ENCODE measurements at regions not wholly inside any gene's neighbourhood (a gene's known extent, or its start where the extent isn't known, plus 50 kb on each side); places are given as distances from the start of the nearest gene placed in this dataset.
"Not testable (repeated sequence)": the region's sequence is repeated elsewhere in the genome, so short reads cannot be mapped to it uniquely, and the experiment has no call there.

DNA sequence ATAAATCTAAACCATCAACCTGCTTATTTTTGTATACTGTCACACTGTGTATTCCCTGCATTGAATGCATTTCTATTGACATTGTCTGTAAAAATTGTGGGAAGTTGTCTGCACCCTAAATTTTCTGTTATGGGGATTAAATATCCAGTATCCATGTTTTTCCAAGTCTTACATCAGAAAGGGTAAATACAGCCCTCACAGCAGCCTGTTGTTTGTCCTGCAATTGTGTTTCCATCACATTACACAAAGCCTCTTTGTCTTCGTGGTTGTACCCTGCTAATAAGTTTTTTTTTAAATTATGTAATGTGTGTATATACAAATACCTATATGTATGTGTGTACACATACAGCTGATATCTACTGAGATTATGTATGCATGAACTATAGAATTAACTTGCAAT, 109.2 kb upstream of the PTPN20 start:
- not testable (repeated sequence) for DNase-seq (ENCODE audit: low spot score)

DNA sequence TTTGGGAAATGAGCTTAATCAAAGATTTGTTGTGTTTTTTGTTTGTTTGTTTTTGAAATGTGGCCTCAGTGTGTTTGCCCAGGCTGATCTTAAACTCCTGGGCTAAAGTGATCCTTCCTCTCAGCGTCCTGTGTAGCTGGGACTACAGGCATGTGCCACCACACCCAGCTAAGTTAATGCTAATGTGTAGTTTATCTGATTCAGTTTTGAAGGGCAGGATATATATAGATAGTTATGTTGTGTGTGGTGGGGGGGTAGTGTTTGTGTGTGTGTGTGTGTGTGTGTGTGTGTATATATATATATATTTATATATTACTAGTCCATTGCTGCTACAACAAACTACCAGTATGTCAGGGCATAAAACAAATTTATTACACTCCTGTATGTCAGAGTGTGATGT, 108.1 kb upstream of the PTPN20 start:
- DNase-seq (ENCODE audit: low spot score): peak; percentile 20

DNA sequence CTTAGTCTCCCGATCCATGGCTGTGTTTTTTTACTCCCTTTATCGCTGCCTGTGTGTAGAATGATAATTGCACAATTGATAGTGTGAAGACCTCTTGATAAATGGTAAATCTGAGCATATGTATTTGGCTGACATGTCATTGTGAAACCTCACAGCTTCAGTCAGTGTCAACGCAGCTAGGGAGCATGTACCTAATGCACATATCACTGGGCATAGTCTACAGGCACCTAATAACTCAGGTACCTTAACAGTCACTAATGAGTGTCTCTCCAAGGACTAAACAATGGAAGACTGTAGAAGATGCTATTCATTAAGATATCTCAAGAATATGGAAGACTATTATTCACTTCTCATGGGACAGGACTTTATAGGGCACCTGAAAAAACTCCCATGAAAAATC, 101.0 kb upstream of the PTPN20 start:
- not testable (repeated sequence) for DNase-seq (ENCODE audit: low spot score)

DNA sequence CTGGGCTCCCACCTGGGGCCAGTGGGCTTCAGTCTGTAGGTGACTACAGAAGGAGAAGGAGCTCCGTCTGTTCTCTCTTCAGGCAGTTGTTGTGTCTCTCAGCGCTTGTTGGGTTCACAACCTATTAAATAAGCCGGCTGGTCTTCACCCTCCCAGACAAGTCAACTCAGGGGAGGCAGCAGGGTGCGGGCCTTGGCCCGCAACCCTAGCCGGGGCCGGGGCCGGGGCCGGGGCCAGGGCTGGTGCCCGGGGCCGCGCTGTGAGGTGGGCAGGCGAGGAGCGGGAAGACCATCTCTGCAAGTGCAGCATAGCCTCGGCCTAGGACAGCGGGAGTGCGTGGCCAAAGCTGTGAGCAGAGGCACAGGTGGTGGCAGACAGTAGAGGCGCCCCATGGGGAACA, 95.1 kb upstream of the PTPN20 start:
- DNase-seq (ENCODE audit: low spot score): not testable (repeated sequence)

DNA sequence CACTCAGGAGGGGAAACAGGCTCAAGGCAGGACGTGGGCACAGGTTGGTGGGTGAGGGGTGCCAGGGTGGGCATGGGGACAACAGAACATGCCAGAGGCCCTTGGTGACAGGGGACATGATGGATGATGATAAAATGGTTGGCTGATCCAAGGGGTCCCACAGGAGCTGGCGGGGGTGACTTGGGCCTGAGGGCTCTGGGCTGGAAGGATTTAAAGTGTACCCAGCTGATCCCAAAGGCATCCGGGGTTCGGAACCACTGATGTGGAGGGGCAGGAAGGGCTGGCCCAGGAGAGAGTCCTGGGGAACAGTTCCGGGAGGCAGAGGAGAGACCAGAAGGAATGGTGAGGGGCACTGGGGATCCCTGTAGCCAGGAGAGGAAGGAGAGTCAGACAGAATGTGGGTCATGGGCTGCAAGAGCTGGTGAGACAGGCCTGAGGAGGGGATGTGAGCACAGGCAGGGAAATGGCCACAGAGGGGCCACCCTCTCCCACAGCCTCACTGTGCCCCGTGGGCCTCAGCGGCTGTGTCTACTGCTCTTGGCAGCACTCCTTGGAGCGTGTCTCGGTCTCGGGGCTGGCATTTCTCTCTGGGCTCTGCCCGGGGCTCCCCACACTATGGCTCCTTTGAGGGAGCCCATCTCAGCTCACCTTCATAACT, 70.7 kb upstream of the PTPN20 start:
- DNase-seq (ENCODE audit: low spot score): not testable (repeated sequence)

DNA sequence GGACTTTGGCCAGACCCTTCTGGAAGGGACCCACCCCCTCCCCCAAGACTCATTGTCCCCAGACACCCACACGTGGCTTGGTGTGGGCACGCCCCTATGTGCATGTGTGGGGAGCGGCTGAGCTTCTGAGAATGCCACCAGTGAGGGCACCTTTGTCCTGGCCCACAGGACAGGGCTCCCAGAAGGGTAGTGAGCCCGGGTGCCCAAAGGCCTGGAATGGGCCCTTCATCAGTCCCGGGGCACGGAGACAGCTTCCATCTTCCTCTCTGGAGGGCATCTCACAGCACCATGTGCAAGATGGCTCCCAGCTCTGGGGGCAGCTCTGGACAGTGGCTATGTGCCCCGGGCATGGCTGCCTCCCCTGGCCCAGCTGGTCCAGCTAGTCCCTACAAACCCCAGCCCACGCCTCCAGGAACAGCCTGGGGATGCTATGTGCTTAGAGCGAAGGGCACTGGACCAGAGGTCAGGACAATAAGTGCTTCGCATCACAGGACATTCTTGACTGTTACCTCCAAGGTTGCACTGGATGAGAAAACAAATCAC, 70.1 kb upstream of the PTPN20 start:
- not testable (repeated sequence) for DNase-seq (ENCODE audit: low spot score)

DNA sequence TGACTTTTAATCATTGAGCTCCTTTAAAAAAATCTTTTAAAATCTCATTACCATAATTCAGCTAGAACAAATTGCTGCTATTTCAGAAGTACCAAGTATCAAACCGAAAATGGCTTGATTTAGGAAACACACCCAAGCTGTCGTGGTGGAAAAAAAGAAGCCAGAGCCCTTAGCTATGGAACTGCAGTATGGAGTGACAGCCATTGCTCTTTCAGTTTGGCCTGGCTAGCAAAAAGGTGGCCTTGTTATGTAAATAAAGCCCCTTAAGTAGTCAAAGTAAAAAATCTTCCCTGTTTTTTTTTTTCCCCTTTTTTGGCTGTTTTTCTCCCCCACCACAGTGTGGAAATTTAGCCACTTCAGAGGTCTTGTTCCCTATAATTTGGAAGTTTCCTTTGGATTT, 66.0 kb upstream of the PTPN20 start:
- not testable (repeated sequence) for DNase-seq (ENCODE audit: low spot score)

DNA sequence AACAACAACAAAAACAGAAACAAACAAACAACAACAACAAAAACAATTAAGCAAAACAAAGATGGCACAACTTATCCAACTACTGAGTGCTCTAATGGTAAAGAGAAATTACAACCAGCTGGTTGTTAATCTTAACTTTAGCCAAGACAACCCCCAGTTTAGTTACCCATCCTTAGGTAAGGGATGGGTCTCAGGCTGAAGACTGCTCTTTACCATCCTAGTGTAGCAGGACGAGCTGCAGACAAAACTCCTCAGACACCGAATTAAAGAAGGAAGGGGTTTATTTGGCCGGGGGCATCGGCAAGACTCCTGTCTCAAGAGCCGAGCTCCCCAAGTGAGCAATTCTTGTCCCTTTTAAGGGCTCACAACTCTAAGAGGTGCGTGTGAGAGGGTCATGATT, 65.6 kb upstream of the PTPN20 start:
- DNase-seq (ENCODE audit: low spot score): not testable (repeated sequence)

DNA sequence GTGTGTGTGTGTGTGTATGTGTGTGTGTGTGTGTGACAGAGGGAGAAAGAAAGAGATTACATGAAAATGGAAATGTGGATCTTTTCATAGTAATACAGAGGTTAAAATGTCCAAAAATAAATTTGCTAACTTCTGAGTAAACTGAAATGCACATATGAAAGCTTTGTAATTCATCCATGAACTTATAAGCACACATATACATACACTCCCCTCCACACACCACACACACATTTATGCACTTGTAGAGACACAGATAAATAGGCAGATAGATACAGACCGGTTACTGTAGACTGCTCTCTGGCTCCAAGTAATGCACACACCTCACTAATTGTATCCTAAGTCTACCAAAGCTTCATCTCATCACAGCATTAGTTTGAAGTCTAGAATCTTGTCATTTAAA, 50.5 kb upstream of the PTPN20 start:
- DNase-seq (ENCODE audit: low spot score): not testable (repeated sequence)

Measured in hematopoietic multipotent progenitor cell treated with erythropoietin and hydrocortisone succinate and interleukin-3 and kit ligand, for 15 days (in vitro differentiated cells).